Peyer's patch (tissue), 4 donors: ENCODE measurements at regions not wholly inside any gene's neighbourhood (a gene's known extent, or its start where the extent isn't known, plus 50 kb on each side); places are given as distances from the start of the nearest gene placed in this dataset.

Experiments used
- DNase-seq, 3 donors: peaks; one replicate each; pipeline ENCODE4 v3.0.0-alpha.2; 2017 to 2019
- H3K27ac ChIP-seq, 4 donors: fragments of 200-600 bp; sonication (generic); one replicate each; pipeline ENCODE4 v1.5.1; 2016 to 2019
- H3K27me3 ChIP-seq, 2 donors: fragments of 200-600 bp; sonication (generic); one replicate each; pipeline ENCODE4 v1.5.1; 2019
- H3K36me3 ChIP-seq, 3 donors: fragments of 200-600 bp; sonication (generic); one replicate each; pipeline ENCODE4 v1.5.1; 2016 to 2019
- H3K4me1 ChIP-seq, 4 donors: fragments of 200-600 bp; sonication (generic); one replicate each; pipeline ENCODE4 v1.5.1; 2016 to 2019
- H3K4me3 ChIP-seq, 4 donors: fragments of 200-600 bp; sonication (generic); 1 replicate in 3 of 4; 2 replicates in 1 of 4; pipeline ENCODE4 v1.5.1; 2016 to 2019; ENCODE audit warnings: mild to moderate bottlenecking in 1 of 4
- H3K9me3 ChIP-seq, 4 donors: fragments of 200-600 bp; sonication (generic); one replicate each; pipeline ENCODE4 v1.5.1; 2016 to 2019; ENCODE audit warnings: mild to moderate bottlenecking in 1 of 4
- CTCF ChIP-seq, 6 experiments: fragments of 450-650 bp in 4 of 6; fragments of 200-600 bp in 2 of 6; sonication (generic) in 1 of 6; IDR thresholded peaks; one replicate each; pipeline ENCODE4 v1.5.1; 2017 to 2019; ENCODE audit warnings: antibody characterized with exemption in 6 of 6, mild to moderate bottlenecking in 3 of 6, moderate library complexity in 1 of 6
- POLR2A ChIP-seq, 2 donors: fragments of 450-650 bp; IDR thresholded peaks; one replicate each; pipeline ENCODE4 v1.5.1; 2017; ENCODE audit warnings: antibody characterized with exemption in 2 of 2, mild to moderate bottlenecking in 2 of 2, moderate library complexity in 2 of 2

GRCh38 chr3:103794656-103795055 is 1359.8 kb downstream of the ZPLD1 start:
- Histone ChIP-seq H3K27ac (no peak overlapping the region), H3K27me3 (no peaks in the 10 kb centered on the region), H3K9me3 (no peaks in the 10 kb centered on the region), H3K36me3 (no peaks in the 10 kb centered on the region), H3K4me1 (no peaks in the 10 kb centered on the region), H3K4me3 (no peak overlapping the region)
- DNase-seq: no peak
- TF ChIP-seq POLR2A (IDR thresholded peaks at IDR 0.05) (no peak), CTCF (IDR thresholded peaks at IDR 0.05) (no peak)

- Histone ChIP-seq H3K36me3 (no peaks in the 10 kb centered on the region), H3K27ac (no peak overlapping the region), H3K4me3 (no peak overlapping the region), H3K9me3 (no peaks in the 10 kb centered on the region), H3K4me1 (no peaks in the 10 kb centered on the region), H3K27me3 (no peaks in the 10 kb centered on the region)
- DNase-seq: no peak
- TF ChIP-seq POLR2A (IDR thresholded peaks at IDR 0.05) (no peak), CTCF (IDR thresholded peaks at IDR 0.05) (no peak)
Observed at GRCh38 chr3:103796068-103796467, 1361.3 kb downstream of the ZPLD1 start.

GRCh38 chr3:103803787-103804186 is 1369.0 kb downstream of the ZPLD1 start:
- no peaks in the 10 kb centered on the region for H3K9me3 ChIP-seq
- no peaks in the 10 kb centered on the region for H3K27me3 ChIP-seq
- TF ChIP-seq CTCF (IDR thresholded peaks at IDR 0.05) (no peak), POLR2A (IDR thresholded peaks at IDR 0.05) (no peak)
- DNase-seq: no peak
- no peak overlapping the region for H3K4me3 ChIP-seq
- H3K4me1 ChIP-seq: no peaks in the 10 kb centered on the region
- H3K27ac ChIP-seq: no peak overlapping the region
- H3K36me3 ChIP-seq: no peaks in the 10 kb centered on the region

- no peak for TF ChIP-seq CTCF (IDR thresholded peaks at IDR 0.05)
- TF ChIP-seq POLR2A (IDR thresholded peaks at IDR 0.05): no peak
- no peaks in the 10 kb centered on the region for H3K4me1 ChIP-seq
- H3K9me3 ChIP-seq: no peaks in the 10 kb centered on the region
- no peak overlapping the region for H3K4me3 ChIP-seq
- no peak for DNase-seq
- no peaks in the 10 kb centered on the region for H3K27me3 ChIP-seq
- H3K36me3 ChIP-seq: no peaks in the 10 kb centered on the region
- H3K27ac ChIP-seq: no peak overlapping the region
Observed at GRCh38 chr3:103810167-103810566, 1375.4 kb downstream of the ZPLD1 start.

- TF ChIP-seq POLR2A (IDR thresholded peaks at IDR 0.05) (no peak), CTCF (IDR thresholded peaks at IDR 0.05) (no peak)
Observed at GRCh38 chr3:103813955-103814354, 1379.1 kb downstream of the ZPLD1 start.

GRCh38 chr3:103818398-103818797 is 1383.6 kb downstream of the ZPLD1 start:
- Histone ChIP-seq H3K4me3 (no peak overlapping the region), H3K4me1 (no peaks in the 10 kb centered on the region), H3K27ac (no peak overlapping the region), H3K9me3 (no peaks in the 10 kb centered on the region), H3K36me3 (no peaks in the 10 kb centered on the region), H3K27me3 (no peaks in the 10 kb centered on the region)
- TF ChIP-seq CTCF (IDR thresholded peaks at IDR 0.05): no peak
- no peak for TF ChIP-seq POLR2A (IDR thresholded peaks at IDR 0.05)
- no peak for DNase-seq

More at GRCh38 chr3:103813955-103814354, 1379.1 kb downstream of the ZPLD1 start:
- H3K36me3 ChIP-seq: no peaks in the 10 kb centered on the region
- H3K4me3 ChIP-seq: no peak overlapping the region
- no peak for DNase-seq
- no peak overlapping the region for H3K27ac ChIP-seq
- H3K9me3 ChIP-seq: no peaks in the 10 kb centered on the region
- no peaks in the 10 kb centered on the region for H3K4me1 ChIP-seq
- no peaks in the 10 kb centered on the region for H3K27me3 ChIP-seq
